Vagina (tissue), 2 donors: ENCODE measurements at regions not wholly inside any gene's neighbourhood (a gene's known extent, or its start where the extent isn't known, plus 50 kb on each side); places are given as distances from the start of the nearest gene placed in this dataset.

ENCODE experiments used
- DNase-seq, 2 donors: peaks; one replicate each; pipeline ENCODE4 v3.0.0-alpha.2; 2017; ENCODE audit errors: extremely low spot score in 2 of 2
- H3K27ac ChIP-seq: fragments of 200-600 bp; sonication (generic); one replicate; pipeline ENCODE4 v1.5.1; 2019
- H3K27me3 ChIP-seq: fragments of 200-600 bp; sonication (generic); one replicate; pipeline ENCODE4 v1.5.1; 2019
- H3K36me3 ChIP-seq, 2 donors: fragments of 200-600 bp; sonication (generic); one replicate each; pipeline ENCODE4 v1.5.1; 2017 to 2019
- H3K4me1 ChIP-seq: fragments of 200-600 bp; sonication (generic); one replicate; pipeline ENCODE4 v1.5.1; 2019
- H3K4me3 ChIP-seq, 2 donors: fragments of 200-600 bp; sonication (generic); 1 replicate in 1 of 2; 2 replicates in 1 of 2; pipeline ENCODE4 v1.5.1; 2016 to 2019
- H3K9me3 ChIP-seq: fragments of 200-600 bp; sonication (generic); one replicate; pipeline ENCODE4 v1.5.1; 2019
- CTCF ChIP-seq, 3 experiments: fragments of 450-650 bp in 2 of 3; fragments of 200-600 bp in 1 of 3; sonication (generic) in 1 of 3; IDR thresholded peaks; one replicate each; pipeline ENCODE4 v1.5.1; 2017 to 2019; ENCODE audit warnings: antibody characterized with exemption in 3 of 3, mild to moderate bottlenecking in 2 of 3, moderate library complexity in 2 of 3
- POLR2A ChIP-seq, 2 donors: fragments of 450-650 bp; IDR thresholded peaks; one replicate each; pipeline ENCODE4 v1.6.1; 2017; ENCODE audit warnings: antibody characterized with exemption in 2 of 2, mild to moderate bottlenecking in 2 of 2, moderate library complexity in 2 of 2
- POLR2AphosphoS5 ChIP-seq, 2 donors: sonication (generic); formaldehyde crosslinking; IDR thresholded peaks; one replicate each; pipeline ENCODE4 v1.9.0; 2017; ENCODE audit warnings: antibody characterized with exemption in 2 of 2, mild to moderate bottlenecking in 2 of 2, low read depth in 1 of 2; ENCODE audit not compliant: insufficient read depth in 1 of 2
- intact Hi-C: fragments of 100-400 bp; cut with DNase I; formaldehyde crosslinking; loops from one replicate; pipeline ENCODE4 v1.15.1; 2023

- TF ChIP-seq POLR2A (IDR thresholded peaks at IDR 0.05): no peak
- no peak for TF ChIP-seq CTCF (IDR thresholded peaks at IDR 0.05)
- no peak for TF ChIP-seq POLR2AphosphoS5 (IDR thresholded peaks at IDR 0.05; ENCODE audit: insufficient read depth in 1 of 2, low read depth in 1 of 2)
- Histone ChIP-seq H3K27ac (no peak overlapping the region), H3K36me3 (no peaks in the 10 kb centered on the region), H3K9me3 (no peaks in the 10 kb centered on the region), H3K4me3 (no peak overlapping the region), H3K27me3 (no peaks in the 10 kb centered on the region), H3K4me1 (no peaks in the 10 kb centered on the region)
- intact Hi-C loops: no loop called here
- DNase-seq: peak in 1 of 2 donors; percentile 64
Observed at GRCh38 chr2:118609138-118609537, 238.3 kb downstream of the EN1 start.

- no peaks in the 10 kb centered on the region for H3K36me3 ChIP-seq
- H3K27ac ChIP-seq: no peak overlapping the region
- H3K4me1 ChIP-seq: no peaks in the 10 kb centered on the region
- no peaks in the 10 kb centered on the region for H3K9me3 ChIP-seq
- H3K4me3 ChIP-seq: no peak overlapping the region
- no peaks in the 10 kb centered on the region for H3K27me3 ChIP-seq
- TF ChIP-seq POLR2AphosphoS5 (IDR thresholded peaks at IDR 0.05; ENCODE audit: insufficient read depth in 1 of 2, low read depth in 1 of 2) (no peak), POLR2A (IDR thresholded peaks at IDR 0.05) (no peak), CTCF (IDR thresholded peaks at IDR 0.05) (no peak)
- intact Hi-C loops: no loop called here
- DNase-seq: no peak
Observed at GRCh38 chr2:118607641-118608040, 239.8 kb downstream of the EN1 start.

GRCh38 chr2:118604811-118605210 lies 242.6 kb downstream of the EN1 start:
- no peak for DNase-seq
- H3K4me1 ChIP-seq: no peaks in the 10 kb centered on the region
- H3K4me3 ChIP-seq: no peak overlapping the region
- no peak for TF ChIP-seq POLR2A (IDR thresholded peaks at IDR 0.05)
- no peak for TF ChIP-seq POLR2AphosphoS5 (IDR thresholded peaks at IDR 0.05; ENCODE audit: insufficient read depth in 1 of 2, low read depth in 1 of 2)
- no peak overlapping the region for H3K27ac ChIP-seq
- H3K27me3 ChIP-seq: no peaks in the 10 kb centered on the region
- intact Hi-C loops: no loop called here
- no peaks in the 10 kb centered on the region for H3K36me3 ChIP-seq
- no peaks in the 10 kb centered on the region for H3K9me3 ChIP-seq

DNA sequence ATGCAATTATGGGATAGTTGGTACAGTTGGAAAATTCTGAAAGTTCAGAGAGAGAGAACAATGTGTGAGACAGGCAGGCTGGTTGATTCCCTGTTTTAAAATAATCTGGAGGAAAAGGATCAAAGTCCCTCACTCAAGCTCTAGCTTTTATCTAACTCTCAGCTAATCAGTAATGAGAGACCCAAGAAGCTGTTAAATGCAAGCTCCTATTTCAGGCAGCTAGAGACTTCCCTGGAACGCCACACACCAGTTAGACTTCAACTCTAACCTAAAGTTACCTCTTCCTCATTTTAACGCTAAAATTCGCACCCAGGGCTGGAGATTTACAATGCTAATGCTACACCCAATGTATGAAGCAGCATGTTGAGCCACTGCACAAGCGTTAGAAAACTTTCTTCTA lies 243.1 kb downstream of the EN1 start:
- DNase-seq: peak in 1 of 2 donors; percentile 20
- intact Hi-C loops: no loop called here

GRCh38 chr2:118599141-118599540 lies 248.3 kb downstream of the EN1 start:
- DNase-seq: no peak
- Histone ChIP-seq H3K4me3 (no peak overlapping the region), H3K4me1 (no peaks in the 10 kb centered on the region), H3K27me3 (no peaks in the 10 kb centered on the region), H3K9me3 (no peaks in the 10 kb centered on the region), H3K36me3 (no peaks in the 10 kb centered on the region), H3K27ac (no peak overlapping the region)
- TF ChIP-seq POLR2A (IDR thresholded peaks at IDR 0.05) (no peak), CTCF (IDR thresholded peaks at IDR 0.05) (no peak), POLR2AphosphoS5 (IDR thresholded peaks at IDR 0.05; ENCODE audit: insufficient read depth in 1 of 2, low read depth in 1 of 2) (no peak)
- intact Hi-C loops: loop anchor here (10.0 kb wide), 1 partner anchor 676 kb away; no protein-coding TSS in a partner anchor

More for the DNA sequence above, 243.1 kb downstream of the EN1 start:
- no peaks in the 10 kb centered on the region for H3K36me3 ChIP-seq
- H3K27ac ChIP-seq: no peak overlapping the region
- no peaks in the 10 kb centered on the region for H3K9me3 ChIP-seq
- no peaks in the 10 kb centered on the region for H3K4me1 ChIP-seq
- H3K4me3 ChIP-seq: no peak overlapping the region
- TF ChIP-seq CTCF (IDR thresholded peaks at IDR 0.05) (no peak), POLR2AphosphoS5 (IDR thresholded peaks at IDR 0.05; ENCODE audit: insufficient read depth in 1 of 2, low read depth in 1 of 2) (no peak), POLR2A (IDR thresholded peaks at IDR 0.05) (no peak)
- no peaks in the 10 kb centered on the region for H3K27me3 ChIP-seq
